Activated CD8-positive, alpha-beta memory T cell treated with anti-CD3 and anti-CD28 coated beads for 36 hours (primary cell): ENCODE measurements at regions not wholly inside any gene's neighbourhood (a gene's known extent, or its start where the extent isn't known, plus 50 kb on each side); places are given as distances from the start of the nearest gene placed in this dataset.
"Not testable (repeated sequence)": the region's sequence is repeated elsewhere in the genome, so short reads cannot be mapped to it uniquely, and the experiment has no call there.

ENCODE experiments used
- CTCF ChIA-PET: fragments of 350-600 bp; sonication (Branson Sonifier 250); formaldehyde crosslinking; loops from one replicate; lab custom pipeline; 2021; ENCODE audit warnings: antibody characterized with exemption; lab: Charles Lee
- POLR2A ChIA-PET: fragments of 350-600 bp; sonication (Branson Sonifier 250); formaldehyde crosslinking; loops from one replicate; lab custom pipeline; 2021; ENCODE audit warnings: antibody characterized with exemption; lab: Charles Lee

DNA sequence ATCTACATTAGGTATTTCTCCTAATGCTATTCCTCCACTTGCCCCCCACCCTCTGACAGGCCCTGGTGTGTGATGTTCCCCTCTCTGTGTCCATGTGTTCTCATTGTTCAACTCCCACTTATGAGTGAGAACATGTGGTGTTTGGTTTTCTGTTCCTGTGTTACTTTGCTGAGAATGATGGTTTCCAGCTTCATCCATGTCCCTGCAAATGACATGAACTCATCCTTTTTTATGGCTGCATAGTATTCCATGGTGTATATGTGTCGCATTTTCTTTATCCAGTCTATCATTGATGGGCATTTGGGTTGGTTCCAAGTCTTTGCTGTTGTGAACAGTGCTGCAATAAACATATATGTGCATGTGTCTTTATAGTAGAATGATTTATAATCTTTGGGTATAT, 50.6 kb upstream of the GRHL3 start:
- POLR2A ChIA-PET, CTCF ChIA-PET: not testable (repeated sequence)

GRCh38 chr1:24266998-24267397, 52.2 kb upstream of the GRHL3 start:
- ChIA-PET CTCF (no interaction called here), POLR2A (no interaction called here)

GRCh38 chr1:24266398-24266941, 52.7 kb upstream of the GRHL3 start:
- ChIA-PET CTCF (interaction anchor here (0.7 kb wide), 1 partner anchor 72 kb away, joined by 3 read pairs; no protein-coding TSS in a partner anchor), POLR2A (no interaction called here)

DNA sequence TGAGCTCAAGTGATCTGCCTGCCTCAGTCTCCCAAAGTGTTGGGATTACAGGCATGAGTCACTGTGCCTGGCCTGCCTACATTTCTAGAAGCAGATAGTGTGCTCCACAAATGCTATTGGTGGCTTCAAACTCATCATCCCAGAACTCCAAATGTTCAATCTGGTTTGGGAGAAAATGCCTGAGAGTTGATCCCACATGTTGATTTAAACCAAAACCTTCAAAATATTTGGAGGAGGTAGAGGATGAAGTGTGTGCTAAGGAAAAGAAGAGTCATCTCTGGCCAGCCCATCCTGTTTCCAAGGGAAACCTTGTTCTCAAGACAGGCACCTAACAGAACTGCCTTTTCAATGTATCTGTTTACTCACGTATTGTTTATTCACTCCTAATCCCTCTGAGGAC, 55.4 kb upstream of the GRHL3 start:
- POLR2A ChIA-PET: no interaction called here

DNA sequence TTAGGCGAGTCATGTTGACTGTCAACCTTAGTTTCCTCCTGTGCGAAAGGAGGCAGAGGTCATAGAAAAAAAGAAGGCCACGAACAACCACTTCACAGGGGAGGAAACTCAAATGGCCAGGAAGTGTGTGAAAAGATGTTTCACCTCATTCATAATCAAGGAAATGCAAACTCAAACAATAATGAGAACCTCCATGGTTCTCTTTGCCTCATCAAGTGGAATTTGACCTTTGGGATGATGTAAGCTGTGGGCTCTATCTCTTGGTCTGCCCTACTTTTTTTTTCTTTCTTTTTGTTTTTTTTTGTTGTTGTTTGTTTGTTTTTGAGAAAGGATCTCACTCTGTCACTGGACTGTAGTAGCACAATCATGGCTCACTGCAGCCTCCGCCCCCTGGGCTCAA, 55.9 kb upstream of the GRHL3 start:
- POLR2A ChIA-PET: no interaction called here
- CTCF ChIA-PET: no interaction called here

More for the DNA sequence above, 55.4 kb upstream of the GRHL3 start:
- CTCF ChIA-PET: no interaction called here

- ChIA-PET CTCF (no interaction called here), POLR2A (no interaction called here)
Measured at GRCh38 chr1:24261977-24262376, 57.2 kb upstream of the GRHL3 start.

GRCh38 chr1:24258735-24259424, 60.3 kb upstream of the GRHL3 start:
- POLR2A ChIA-PET: no interaction called here

DNA sequence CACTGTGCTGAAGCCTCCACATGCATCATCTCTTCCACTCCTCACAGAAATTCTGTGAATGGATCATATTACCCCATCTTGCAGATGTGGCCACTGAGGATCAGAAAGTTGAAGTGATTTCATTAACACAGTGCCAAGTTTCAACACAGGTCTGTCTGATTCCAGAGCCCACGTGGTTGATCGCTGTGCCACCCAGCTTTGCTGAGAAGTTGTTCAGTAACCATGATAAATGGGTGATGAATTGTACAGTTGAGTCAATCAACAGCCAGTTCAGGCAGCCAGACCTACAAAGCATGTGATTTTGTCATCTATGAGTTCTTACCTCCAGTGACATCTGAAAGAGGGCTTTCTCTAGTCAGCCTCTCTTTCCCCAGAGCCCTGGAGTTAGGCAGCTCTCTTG, 61.8 kb upstream of the GRHL3 start:
- POLR2A ChIA-PET: no interaction called here

More at GRCh38 chr1:24258735-24259424, 60.3 kb upstream of the GRHL3 start:
- CTCF ChIA-PET: interaction anchor here (0.5 to 1.5 kb wide), 3 partner anchors 12 to 195 kb away, joined by 3 to 4 read pairs (median 3); no protein-coding TSS in a partner anchor

DNA sequence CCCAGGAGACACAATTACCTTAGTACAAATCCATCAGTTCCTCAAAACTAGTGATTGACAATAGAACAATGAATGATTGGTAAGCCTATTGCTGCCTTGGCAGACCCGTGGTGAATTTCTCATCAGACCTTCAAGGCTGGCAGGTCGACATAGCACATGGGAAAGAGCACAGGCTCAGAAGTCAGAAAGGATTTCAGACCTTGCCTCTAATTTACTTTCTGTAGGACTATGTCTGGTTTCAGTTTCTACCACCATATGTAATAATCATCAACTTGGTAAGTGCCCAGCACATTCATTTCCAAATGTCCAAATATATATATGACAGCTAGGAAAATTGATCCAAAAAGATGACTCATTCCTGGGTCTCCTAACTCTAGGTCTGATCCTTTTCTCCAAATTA, 62.5 kb upstream of the GRHL3 start:
- POLR2A ChIA-PET: no interaction called here
- CTCF ChIA-PET: interaction anchor here (1.3 kb wide), 1 partner anchor 21 kb away, joined by 3 read pairs; no protein-coding TSS in a partner anchor

More for the DNA sequence above, 61.8 kb upstream of the GRHL3 start:
- CTCF ChIA-PET: interaction anchor here (1.3 kb wide), 1 partner anchor 21 kb away, joined by 3 read pairs; no protein-coding TSS in a partner anchor

DNA sequence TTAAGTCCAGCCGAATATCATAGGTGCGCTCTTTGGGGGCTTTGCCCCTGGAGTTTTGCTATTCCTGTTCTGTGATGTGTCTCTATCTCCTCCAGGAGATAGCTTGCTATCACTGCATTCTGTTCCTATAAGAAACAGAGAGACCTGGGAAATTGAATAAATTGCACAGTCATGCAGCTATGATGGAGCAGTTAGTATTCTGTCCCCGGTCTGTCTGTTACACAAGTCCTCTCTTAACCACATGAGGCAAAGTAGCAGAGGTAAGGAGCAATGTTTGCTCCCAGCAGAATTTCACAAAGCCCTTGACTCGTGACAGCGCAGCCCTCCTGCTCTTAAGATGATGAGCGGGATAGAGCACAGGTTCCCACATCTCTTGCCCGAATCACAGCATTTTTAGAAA, 63.9 kb upstream of the GRHL3 start:
- ChIA-PET CTCF (no interaction called here), POLR2A (no interaction called here)

DNA sequence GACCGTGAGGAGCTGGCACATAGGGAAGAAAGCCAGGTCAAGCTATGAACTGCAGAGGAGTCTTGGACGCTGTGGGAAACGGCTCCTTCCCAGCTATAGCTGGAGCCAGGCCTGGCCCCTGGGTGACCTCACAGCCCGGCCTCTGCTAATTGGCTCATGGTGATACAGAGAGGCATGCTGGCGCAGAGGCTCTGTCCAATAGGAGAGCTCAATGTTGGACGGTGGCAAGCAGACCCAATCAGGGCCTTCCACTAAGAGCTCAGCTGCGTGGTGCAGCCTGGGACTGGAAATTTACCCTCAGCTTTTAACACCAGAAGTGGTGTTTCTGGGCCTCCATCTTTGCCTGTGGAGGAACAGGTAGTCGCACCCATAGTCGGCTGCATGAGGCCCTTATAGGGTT, 64.4 kb upstream of the GRHL3 start:
- ChIA-PET CTCF (no interaction called here), POLR2A (no interaction called here)

- ChIA-PET CTCF (interaction anchor here (0.5 to 0.6 kb wide), 2 partner anchors 434 to 931 kb away, joined by 3 to 4 read pairs; no protein-coding TSS in a partner anchor), POLR2A (no interaction called here)
Measured at GRCh38 chr1:24253571-24253970, 65.6 kb upstream of the GRHL3 start.

DNA sequence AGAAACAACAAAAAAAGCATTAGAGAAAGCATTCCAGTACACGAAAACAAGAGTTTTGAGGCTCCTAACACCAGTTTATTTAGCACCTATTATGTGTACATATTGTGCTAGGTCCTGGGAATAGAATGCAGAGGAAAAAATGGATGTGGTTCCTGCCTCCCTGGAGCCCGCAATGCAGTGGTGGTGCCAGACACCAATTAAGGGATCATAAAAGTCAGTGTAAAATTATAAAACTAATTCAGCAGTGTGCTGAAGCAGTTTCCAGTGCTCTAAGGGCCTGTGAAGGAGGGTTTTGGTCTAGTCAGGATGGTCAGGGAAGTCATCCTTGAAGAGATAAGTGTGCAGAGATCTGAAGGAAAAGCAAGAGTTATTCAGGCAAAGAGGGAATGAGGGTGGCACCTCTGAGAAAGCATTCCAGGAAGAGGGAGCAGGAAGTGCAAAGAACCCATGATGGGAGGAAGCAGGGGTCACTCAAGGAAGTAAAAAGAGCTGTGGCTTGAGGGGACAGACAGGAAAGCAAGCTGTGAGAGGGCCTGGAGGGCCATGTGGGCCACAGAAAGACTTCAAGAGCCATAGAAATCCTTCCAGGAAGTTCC, 65.2 kb upstream of the IFNLR1 start:
- POLR2A ChIA-PET: no interaction called here
- CTCF ChIA-PET: no interaction called here

GRCh38 chr1:24251501-24251900, 64.4 kb upstream of the IFNLR1 start:
- CTCF ChIA-PET: interaction anchor here (0.6 kb wide), 1 partner anchor 335 kb away, joined by 3 read pairs; no protein-coding TSS in a partner anchor
- POLR2A ChIA-PET: no interaction called here

GRCh38 chr1:24250791-24251190, 63.7 kb upstream of the IFNLR1 start:
- CTCF ChIA-PET: no interaction called here
- POLR2A ChIA-PET: no interaction called here

- ChIA-PET POLR2A (no interaction called here), CTCF (no interaction called here)
Measured at GRCh38 chr1:24250224-24250623, 63.1 kb upstream of the IFNLR1 start.

GRCh38 chr1:24248859-24249258, 61.8 kb upstream of the IFNLR1 start:
- ChIA-PET CTCF (interaction anchor here (1.4 kb wide), 1 partner anchor 47 kb away, joined by 3 read pairs; no protein-coding TSS in a partner anchor), POLR2A (no interaction called here)

DNA sequence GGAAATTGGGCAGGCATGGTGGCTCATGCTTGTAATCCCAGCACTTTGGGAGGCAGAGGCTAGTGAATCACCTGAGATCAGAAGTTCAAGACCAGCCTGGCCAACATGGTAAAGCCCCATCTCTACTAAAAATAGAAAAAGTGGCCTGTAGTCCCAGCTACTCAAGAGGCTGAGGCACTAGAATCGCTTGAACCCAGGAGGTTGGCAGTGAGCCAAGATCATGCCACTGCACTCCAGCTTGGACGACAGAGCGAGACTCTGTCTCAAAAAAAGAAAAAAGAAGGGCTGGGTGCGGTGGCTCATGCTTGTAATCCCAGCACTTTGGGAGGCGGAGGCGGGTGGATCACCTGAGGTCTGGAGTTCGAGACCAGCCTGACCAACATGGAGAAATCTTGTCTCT, 60.2 kb upstream of the IFNLR1 start:
- POLR2A ChIA-PET: not testable (repeated sequence)
- CTCF ChIA-PET: interaction anchor here (1.1 to 1.4 kb wide), 3 partner anchors 11 to 145 kb away, joined by 3 to 4 read pairs (median 4); no protein-coding TSS in a partner anchor

GRCh38 chr1:24244519-24245268, 57.6 kb upstream of the IFNLR1 start:
- ChIA-PET POLR2A (no interaction called here), CTCF (no interaction called here)
